ENCODE measurements at regions not wholly inside any gene's neighbourhood (a gene's known extent, or its start where the extent isn't known, plus 50 kb on each side); places are given as distances from the start of the nearest gene placed in this dataset.

DNA sequence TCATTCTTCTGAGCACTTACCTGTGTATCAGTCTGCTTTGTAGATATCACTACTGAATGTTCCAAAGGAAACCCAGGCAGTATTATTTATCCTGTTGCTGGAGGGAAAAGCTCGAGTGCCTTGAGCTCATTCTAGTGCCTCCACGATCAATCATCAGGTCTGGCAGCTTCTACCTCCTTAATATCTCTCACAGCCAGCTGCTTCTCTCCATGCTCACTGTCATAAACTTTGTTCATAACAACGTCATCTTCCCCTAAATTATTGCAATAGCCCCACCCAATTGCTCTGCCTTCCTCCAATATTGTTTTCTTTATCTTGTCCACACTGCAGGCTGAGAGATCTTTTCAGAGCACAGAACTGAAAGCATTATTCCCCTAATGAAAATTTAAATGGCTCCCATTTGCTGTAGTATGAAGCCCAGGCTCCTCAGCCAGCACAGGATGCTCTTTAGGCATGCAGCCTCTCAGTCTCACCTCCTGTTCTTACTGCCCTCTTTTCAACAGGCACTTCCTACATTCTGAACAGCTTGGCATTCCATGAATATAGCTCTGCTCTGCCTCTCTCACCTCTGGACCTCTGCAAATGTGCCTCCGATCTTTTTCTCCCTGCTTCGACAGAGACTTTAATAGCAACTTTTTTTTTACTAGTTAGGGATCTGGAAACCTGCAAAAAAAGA is 504.2 kb upstream of the IGFBP7 start:
- DNase-seq (ENCODE audit: low spot score): no peak

- DNase-seq (ENCODE audit: low spot score): no peak
Observed at GRCh38 chr4:57612279-57612678, 502.1 kb upstream of the IGFBP7 start.

GRCh38 chr4:57607566-57608180 is 497.5 kb upstream of the IGFBP7 start:
- no peak for DNase-seq (ENCODE audit: low spot score)

GRCh38 chr4:57605376-57605775 is 495.2 kb upstream of the IGFBP7 start:
- DNase-seq (ENCODE audit: low spot score): no peak

DNA sequence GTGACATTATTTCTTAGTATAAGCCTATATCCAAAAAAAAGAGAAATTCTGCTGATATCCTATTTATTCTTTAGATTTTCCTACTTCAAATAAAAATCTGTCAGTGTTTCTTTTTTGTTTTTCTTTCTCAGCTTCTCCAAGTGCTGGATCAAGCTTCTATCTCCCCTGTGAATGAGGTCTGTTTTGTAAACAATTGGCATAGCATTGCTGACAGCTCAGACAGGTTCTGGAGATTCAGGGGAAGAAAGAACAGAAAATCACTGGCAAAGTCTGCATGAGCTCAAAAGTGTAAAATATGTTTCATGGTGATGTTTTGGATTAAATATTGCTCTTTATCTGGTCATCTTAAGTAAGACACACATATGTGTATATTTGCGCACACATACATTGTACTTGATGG is 492.0 kb upstream of the IGFBP7 start:
- no peak for DNase-seq (ENCODE audit: low spot score)

GRCh38 chr4:57591073-57591472 is 480.9 kb upstream of the IGFBP7 start:
- DNase-seq (ENCODE audit: low spot score): no peak

DNA sequence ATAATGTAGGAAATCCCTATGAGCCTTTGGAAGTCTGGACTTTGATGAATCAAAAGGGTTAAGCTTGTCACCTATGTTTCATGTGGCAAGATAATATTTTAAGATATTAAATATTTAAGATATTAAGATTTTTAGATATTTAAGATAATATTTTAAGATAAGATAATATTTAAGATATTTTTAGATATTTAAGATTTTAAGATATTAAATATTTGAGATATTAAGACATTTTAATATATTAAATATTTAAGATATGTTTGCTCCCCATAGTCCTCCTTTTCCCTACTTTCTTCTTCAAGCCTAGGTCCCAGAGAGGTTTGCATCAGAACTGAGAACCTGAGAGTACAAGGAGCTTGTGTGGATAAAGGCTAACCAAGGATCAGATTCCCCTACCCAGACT is 478.4 kb upstream of the IGFBP7 start:
- DNase-seq (ENCODE audit: low spot score): no peak

GRCh38 chr4:57580710-57581599 is 470.8 kb upstream of the IGFBP7 start:
- DNase-seq (ENCODE audit: low spot score): no peak

- no peak for DNase-seq (ENCODE audit: low spot score)
Observed at GRCh38 chr4:57575426-57575825, 465.2 kb upstream of the IGFBP7 start.

DNA sequence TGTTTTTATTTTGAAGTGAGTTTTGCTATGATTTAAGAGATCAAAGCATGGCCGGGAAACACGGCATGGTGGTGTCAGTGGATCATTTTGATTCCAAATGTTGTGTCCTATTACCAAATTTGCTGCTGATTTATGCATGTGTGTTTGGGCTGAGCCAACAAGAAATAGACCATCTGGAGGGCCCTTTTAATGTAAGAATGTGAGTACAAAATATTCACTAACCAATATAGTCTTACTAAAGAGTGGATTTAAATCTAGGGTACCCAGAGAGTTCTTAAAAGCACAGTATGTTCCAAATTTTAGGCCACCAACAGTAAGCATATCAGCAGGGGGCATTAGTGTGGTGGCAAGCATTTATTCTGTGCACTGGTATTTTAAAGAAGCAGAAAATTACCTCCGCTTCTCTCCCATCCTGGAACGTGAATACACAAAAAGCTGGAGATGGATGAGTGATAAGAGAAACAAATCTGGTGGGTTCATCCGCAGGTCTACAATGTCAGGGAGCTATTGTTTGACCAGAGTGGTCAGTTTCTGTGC is 444.4 kb upstream of the IGFBP7 start:
- DNase-seq (ENCODE audit: low spot score): no peak

GRCh38 chr4:57553728-57554127 is 443.5 kb upstream of the IGFBP7 start:
- no peak for DNase-seq (ENCODE audit: low spot score)

- DNase-seq (ENCODE audit: low spot score): no peak
Observed at GRCh38 chr4:57550198-57550597, 440.0 kb upstream of the IGFBP7 start.

DNA sequence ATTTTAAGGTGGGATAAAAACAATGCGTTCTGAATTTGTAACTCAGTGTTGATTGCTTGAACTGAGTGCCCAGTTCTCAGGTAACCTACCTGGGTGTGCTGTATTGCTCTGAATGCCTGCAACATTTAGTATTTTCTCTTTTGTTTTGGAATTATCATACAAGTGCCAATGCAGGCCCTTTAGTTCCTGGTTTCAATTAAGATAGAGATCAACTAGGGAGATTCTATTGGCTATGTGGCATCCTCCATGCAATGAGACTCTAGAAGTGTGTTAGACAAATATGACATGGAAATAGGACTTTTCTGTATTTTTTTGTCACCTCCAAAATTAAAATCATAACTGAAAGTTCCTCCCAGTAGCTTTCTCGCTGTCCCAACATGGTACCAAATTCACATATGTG is 438.7 kb upstream of the IGFBP7 start:
- no peak for DNase-seq (ENCODE audit: low spot score)

DNA sequence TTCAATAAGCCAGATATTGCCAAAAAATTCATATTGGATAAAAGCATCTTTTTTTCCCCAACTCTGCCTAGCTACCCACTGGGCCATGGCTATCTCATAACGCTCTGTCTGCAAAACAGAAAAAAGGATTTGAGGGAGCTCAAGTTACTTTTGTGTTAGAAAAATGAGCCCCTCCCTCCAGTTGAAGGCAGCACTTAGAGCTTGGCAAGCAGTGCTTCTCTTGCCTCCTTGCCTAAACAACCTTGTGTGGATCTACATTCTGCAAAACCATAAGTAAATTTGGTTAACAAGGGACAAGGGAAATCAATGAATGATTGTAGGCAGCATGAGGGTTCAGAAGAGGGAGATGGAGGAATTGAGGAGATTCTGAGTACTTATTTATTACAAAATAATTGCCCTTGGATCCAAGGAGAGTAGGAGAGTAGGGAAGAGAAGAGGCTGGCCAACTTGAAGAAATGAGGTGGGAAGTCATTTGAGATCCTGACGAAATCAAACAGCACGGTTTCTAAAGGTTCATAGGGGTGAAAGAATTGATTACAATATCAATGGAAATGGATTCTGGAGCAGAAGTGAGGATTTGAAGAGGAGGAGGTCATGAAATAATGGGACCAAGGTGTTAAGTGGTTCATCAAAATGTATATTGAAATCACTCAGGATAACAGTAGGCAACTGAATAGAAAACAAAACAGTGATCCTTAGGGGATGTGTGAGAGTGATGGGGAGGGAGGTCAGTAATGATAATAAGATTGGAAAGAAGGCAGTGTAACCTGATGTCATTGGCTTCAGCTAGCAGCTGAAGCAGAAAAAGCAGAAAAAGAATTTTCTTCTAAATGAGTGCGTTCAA is 434.8 kb upstream of the IGFBP7 start:
- DNase-seq (ENCODE audit: low spot score): no peak

DNA sequence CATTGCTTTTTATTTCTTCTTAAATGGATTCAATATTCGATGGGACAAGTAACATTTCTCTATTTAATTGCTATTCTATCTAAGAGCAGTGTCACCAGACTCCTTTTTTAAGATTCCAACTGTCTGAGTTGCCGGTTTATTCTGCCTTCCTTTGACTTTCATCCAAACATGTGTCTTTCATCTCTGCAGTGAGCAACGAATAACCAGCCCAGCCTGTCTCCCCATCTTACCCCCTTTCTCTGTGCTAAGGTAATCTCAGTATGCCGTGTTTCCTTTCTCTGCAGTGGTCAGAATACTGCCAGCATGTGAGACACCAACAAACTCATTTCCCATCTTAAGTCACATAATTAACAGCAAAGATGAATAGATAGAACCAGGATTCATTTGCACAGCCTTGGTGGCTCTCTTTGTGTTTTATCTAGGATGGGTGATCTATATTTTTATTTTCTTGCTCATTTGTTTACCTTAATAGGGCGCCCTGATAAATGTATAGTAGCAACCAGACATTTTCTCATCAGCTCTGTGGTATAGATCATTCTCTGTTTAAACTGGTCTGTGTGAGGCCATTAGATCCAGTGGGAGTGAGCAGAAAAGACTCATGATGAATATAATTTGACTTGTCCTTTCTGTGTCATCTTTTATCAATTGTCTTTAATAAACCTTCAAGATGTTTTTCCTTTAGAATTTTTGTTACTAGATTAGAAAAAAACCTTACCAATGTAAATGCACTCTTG is 394.8 kb upstream of the IGFBP7 start:
- no peak for DNase-seq (ENCODE audit: low spot score)

GRCh38 chr4:57504139-57504538 is 394.0 kb upstream of the IGFBP7 start:
- DNase-seq (ENCODE audit: low spot score): no peak

DNA sequence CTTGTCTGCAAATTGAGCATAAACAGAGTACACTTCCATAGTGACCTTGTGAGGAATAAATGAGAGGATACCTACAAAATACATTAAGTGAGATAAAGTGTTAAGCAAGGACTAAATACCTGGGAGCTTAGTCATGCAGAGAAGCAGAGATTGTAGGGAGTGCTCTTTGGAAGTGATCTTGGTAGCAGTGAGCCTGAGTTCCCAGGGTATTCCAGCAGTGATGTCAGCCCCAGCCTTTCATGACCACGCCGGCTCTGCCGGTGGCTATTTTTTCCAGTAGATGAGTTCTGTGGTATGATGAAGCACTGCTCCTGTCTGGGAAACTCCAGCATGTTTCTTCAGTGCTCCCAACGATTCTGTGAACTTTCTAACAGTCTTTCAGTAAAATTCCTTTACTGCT is 391.5 kb upstream of the IGFBP7 start:
- no peak for DNase-seq (ENCODE audit: low spot score)

DNA sequence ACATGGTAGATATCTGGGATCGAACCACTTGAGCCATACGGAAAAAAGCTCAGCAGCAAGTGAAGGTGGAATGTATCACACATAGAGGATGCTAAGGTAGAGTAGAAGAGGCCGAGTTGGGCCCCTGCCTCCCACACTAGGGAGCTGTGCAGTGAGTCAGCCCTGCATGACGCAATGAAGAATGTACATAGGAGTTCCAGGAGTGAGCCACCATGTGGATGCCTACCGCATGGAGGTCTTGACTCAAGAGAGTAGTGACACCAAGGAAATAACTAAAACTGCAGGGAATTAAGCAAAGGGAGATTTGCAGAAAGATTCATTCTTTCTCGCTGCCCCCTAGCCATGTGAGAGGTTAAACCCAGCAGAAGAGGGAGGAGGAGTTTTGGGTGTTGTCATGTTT is 389.6 kb upstream of the IGFBP7 start:
- no peak for DNase-seq (ENCODE audit: low spot score)

GRCh38 chr4:57498251-57498650 is 388.1 kb upstream of the IGFBP7 start:
- no peak for DNase-seq (ENCODE audit: low spot score)

DNA sequence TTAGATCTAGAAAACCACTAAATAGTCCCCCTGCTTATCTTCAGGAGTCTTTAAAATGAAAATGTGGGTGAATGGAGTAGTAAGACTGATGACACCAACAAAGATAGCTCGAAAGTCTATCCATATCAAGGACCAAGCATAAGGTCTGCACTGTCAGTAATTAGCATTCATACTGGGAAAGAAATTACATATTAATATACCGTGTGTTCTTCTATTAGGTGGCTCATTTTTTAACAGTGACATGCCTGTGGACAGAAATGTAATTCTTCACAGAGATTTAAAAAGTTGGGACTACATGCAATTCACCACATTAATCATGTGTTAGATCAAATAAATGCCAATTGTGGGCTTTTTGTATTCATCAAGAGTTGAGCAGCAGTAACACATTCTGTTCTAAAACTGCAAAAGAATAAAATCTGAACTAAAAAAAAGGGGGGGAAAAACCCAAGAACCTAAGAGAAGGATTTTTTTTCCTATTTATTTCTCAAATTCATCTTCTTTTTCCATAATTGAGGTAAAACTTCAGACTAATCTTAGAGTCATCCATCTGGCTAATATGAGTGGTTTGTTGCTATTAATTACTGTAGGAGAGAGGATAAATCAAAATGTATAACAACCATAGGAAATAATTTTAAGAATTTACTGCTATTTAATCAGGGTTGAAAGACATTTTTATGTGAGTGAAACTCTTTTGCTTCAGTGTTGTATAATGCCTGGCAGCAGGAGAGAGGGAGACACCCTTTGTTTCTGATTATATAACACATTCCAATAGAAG is 386.7 kb upstream of the IGFBP7 start:
- DNase-seq (ENCODE audit: low spot score): no peak
